HG03558 (cell line): ENCODE measurements at regions not wholly inside any gene's neighbourhood (a gene's known extent, or its start where the extent isn't known, plus 50 kb on each side); places are given as distances from the start of the nearest gene placed in this dataset.
A peak's percentile ranks its signal among the peaks of the same experiment; 100 is the strongest.
"Not testable (repeated sequence)": the region's sequence is repeated elsewhere in the genome, so short reads cannot be mapped to it uniquely, and the experiment has no call there.

Experiments used
- ATAC-seq: cut with Tn5 transposase; IDR thresholded peaks from one replicate; pipeline ENCODE4 v1.9.1; 2021; ENCODE audit warnings: moderate number of reproducible peaks; ENCODE audit not compliant: unreplicated experiment; ENCODE audit errors: extremely low read depth

DNA sequence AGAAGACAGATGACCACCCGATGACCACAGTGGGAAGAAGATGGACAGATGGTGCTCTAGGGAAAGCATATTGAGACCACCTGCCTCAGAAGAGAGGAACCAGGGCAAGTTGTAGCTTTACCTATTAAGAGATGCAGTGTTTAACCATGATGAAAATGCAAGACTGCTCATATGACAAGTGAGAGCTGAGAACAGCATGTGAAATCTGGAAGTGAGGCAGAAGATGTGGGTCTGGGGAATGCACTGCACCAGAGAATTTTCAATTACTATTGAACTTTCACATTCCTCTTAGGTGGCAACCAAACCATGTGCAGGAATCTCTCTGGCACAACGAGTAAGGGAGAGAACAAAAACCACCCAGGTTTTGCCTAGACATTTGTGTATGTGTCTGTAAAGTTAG, 184.8 kb upstream of the CRIM1 start:
- ATAC-seq = no peak

- no peak for ATAC-seq
Observed at GRCh38 chr2:36169843-36170242, 185.7 kb upstream of the CRIM1 start.

DNA sequence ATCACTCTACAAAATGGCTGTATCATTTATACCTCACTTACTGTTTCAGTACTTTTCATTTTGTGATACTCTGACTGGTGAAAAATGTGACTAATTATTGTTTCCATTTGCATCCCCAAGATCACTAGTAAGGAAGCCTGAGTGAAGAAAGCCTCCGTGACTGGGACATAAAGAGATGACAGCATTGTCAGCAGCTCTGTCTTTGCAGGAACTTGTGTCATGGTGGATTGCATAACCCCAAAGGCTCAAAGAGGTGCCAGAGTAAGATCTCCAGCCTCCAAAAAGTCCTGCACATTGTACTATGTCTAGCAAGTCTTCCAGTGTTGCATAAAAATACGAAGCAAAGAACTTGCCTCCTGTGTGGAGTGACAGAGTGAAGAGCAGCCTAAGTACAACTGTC, 187.5 kb upstream of the CRIM1 start:
- ATAC-seq = no peak

GRCh38 chr2:36165132-36165531, 190.4 kb upstream of the CRIM1 start:
- ATAC-seq = no peak

DNA sequence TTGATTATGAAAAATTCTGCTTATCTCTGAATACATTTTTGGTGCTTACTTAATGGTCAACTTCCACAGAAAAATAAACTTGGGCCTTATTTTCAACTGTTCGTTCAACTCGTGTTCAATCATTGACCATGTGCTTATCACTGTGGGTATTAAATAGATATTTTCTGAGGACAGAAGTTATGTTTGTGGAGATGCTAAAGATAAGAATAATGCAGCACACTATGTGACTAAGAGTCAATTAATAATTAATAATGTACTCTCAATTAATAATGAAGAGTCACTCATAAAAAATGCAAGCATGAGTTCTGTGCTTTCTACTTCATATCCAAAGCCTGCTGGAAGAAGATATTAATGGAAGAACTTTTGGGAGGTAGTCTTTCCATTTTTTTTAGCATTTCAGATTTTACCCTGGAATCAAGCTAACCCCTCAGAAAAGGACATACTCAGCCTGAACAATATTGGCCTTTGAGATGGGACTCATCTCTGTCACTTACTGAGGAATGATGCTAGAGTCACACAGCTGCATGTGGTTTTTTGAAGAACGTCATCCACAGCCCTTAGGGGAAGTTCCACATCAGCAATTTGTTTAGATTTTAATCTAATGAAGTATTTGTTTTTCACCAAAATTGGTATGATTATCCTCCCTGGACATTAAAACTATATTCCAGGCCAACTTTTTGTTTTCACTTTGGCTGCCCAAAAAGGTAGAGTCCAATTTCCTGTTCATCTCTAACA, 191.9 kb upstream of the CRIM1 start:
- peak; percentile 50 for ATAC-seq

- not testable (repeated sequence) for ATAC-seq
Observed at GRCh38 chr2:36157093-36157492, 198.5 kb upstream of the CRIM1 start.

GRCh38 chr2:36147670-36148390, 207.7 kb upstream of the CRIM1 start:
- peak; percentile 95 for ATAC-seq

DNA sequence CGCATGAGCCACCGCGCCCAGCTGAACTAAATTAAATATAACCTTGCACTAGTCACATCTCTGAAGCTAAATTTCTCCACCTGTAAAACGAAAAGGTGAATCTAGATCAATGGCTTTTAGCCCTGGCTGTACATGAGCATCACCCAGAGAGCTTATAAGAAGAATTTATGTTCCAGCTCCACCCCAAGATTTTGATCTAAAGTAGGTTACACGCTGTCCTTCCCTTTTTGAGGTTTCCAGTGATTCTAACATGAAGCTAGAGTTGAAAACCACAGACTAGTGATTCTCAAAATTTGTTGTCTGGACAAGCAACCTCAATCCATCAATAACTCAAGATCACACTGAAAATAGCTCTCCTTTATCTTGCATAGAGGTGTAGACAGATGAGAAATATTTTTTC, 208.8 kb upstream of the CRIM1 start:
- no peak for ATAC-seq

DNA sequence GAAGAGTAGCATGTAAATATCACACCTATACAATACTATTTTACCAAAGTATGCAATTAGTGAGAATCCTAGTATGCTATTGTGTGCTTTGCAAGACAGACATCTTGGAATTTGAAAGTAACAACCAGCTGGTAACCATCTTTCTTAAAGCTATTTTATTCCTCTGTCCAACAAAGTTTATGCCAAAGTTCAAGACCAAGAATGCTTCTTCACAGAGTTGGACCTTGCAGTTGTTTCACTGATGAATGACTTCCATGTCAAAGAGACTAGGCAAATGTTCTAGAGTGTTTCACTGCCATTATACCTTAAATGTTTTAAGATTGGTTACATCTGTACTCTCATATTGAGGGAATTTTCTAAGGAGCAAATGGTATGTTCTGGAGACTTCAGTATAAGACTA, 215.2 kb upstream of the CRIM1 start:
- no peak for ATAC-seq

GRCh38 chr2:36137612-36138011, 218.0 kb upstream of the CRIM1 start:
- no peak for ATAC-seq

GRCh38 chr2:36134281-36134680, 221.3 kb upstream of the CRIM1 start:
- ATAC-seq = no peak

DNA sequence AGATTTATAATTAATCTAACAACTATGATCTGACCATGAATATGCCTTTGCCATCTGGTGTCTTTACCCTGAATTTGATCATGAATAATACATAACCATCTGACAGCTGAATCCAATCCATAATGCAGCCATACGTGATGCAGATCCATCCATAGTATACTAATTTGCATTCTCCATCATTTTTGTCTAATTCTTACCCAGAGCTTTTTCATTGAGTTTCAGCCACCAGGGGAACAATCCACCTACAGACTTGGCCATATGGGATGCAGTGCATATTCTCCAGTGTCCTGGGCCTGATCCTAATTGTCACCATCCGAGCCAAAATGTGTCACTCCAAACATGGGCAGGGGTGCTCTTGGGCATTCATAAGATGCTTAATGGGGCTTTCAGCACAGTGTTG, 227.2 kb upstream of the CRIM1 start:
- no peak for ATAC-seq

GRCh38 chr2:36125702-36126101, 229.9 kb upstream of the CRIM1 start:
- ATAC-seq = no peak

DNA sequence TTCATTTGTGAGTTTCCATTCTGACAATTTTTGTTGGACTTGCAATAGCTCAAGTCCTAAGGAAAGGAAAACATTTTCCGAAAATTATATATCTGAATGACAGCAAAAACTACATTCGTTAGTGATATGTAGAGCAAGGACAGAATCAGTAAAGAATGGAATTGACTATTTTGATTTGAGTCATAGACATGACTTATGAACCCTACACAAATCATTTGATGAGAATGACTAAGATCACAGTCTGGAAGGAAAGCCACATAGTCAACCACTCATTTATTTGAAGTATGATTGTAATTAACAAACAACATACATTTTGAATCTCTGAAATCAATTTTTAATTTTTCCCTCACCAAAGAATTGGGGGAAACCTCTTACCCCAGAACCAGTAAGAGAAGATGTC, 231.6 kb upstream of the CRIM1 start:
- ATAC-seq = no peak

GRCh38 chr2:36097022-36097421, 258.6 kb upstream of the CRIM1 start:
- ATAC-seq = no peak

DNA sequence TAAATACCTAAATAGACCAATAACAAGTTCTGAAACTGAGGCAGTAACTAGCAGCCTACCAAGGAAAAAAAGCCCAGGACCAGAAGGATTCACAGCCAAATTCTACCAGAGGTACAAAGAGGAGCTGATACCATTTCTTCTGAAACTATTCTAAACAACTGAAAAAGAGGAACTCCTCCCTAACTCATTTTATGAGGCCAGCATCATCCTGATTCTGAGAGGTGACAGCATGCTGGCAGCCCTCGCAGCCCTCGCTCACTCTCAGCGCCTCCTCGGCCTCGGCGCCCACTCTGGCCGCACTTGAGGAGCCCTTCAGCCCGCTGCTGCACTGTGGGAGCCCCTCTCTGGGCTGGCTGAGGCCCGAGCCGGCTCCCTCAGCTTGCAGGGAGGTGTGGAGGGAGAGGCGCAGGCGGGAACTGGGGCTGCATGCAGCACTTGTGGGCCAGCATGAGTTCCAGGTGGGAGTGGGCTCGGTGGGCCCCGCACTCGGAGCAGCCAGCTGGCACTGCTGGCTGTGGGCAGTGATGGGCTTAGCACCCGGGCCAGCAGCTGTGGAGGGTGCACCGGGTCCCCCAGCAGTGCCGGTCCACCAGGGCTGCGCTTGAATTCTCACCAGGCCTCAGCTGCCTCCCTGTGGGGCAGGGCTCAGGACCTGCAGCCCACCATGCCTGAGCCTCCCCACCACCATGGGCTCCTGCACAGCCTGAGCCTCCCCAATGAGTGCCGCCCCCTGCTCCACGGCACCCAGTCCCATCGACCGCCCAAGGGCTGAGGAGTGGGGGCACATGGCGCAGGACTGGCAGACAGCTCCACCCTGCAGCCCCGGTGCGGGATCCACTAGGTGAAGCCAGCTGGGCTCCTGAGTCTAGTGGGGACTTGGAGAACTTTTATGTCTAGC, 263.5 kb upstream of the CRIM1 start:
- ATAC-seq = not testable (repeated sequence)

GRCh38 chr2:36088716-36089328, 266.8 kb upstream of the CRIM1 start:
- ATAC-seq = no peak

DNA sequence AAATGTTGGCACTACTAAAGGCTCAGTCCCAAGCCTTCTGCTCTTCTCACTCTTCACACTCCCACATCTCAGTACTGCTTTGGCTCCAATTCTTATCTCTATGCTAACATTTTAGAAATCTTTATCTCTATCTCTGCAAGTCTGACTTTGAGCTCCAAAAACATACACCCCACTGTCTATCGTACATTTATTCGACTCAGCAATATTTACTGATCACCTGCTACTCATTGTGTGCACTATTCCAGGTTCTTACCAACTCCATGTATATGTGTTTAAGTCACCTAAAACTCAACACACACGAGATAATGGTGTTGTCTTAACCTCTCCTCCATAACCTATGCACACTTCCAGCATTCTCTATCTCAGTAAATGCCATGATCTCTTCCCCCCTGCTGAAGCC, 268.2 kb upstream of the CRIM1 start:
- no peak for ATAC-seq

- no peak for ATAC-seq
Observed at GRCh38 chr2:36079793-36080192, 275.8 kb upstream of the CRIM1 start.

GRCh38 chr2:36074008-36074407, 281.6 kb upstream of the CRIM1 start:
- ATAC-seq = no peak

DNA sequence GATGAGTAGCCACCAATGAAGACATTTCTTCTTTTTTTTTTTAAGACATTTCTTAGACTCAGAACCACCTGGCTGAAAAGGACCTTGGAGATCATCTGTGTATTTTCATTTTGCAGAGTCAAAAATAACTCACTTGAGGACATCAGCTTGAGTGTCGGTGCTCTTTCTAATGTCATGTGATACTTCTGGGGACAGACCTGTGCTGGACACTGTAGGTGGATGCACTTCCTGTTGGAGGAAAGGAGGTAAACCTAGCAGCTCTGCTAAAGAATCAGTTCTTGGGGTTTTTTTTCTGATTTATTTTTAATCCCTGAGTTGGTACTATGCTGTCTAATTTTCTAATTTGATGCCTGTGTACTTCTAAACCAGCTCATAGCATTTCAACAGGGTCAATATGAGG, 283.9 kb upstream of the CRIM1 start:
- ATAC-seq = no peak
